NB4 (cell line): ENCODE measurements at regions not wholly inside any gene's neighbourhood (a gene's known extent, or its start where the extent isn't known, plus 50 kb on each side); places are given as distances from the start of the nearest gene placed in this dataset.

ENCODE experiments used
- CTCF ChIP-seq: IDR thresholded peaks from one replicate; pipeline ENCODE4 v1.5.1; 2012; ENCODE audit warnings: low read depth, low read length
- MAX ChIP-seq: IDR thresholded peaks from 2 replicates; pipeline ENCODE4 v1.6.1; 2011; ENCODE audit warnings: low read depth, low read length
- POLR2A ChIP-seq: IDR thresholded peaks from 2 replicates; pipeline ENCODE4 v1.6.1; 2011; ENCODE audit warnings: mild to moderate bottlenecking; ENCODE audit not compliant: insufficient read length; ENCODE audit errors: extremely low read depth

GRCh38 chr5:3317051-3317795 is 278.4 kb upstream of the IRX1 start:
- no peak for TF ChIP-seq POLR2A
- TF ChIP-seq CTCF: no peak
- TF ChIP-seq MAX: no peak
